Testis (tissue), 2 donors: ENCODE measurements at regions not wholly inside any gene's neighbourhood (a gene's known extent, or its start where the extent isn't known, plus 50 kb on each side); places are given as distances from the start of the nearest gene placed in this dataset.

ENCODE experiments used
- POLR2A ChIP-seq: fragments of 450-650 bp; IDR thresholded peaks from one replicate; pipeline ENCODE4 v1.6.1; 2017; ENCODE audit warnings: antibody characterized with exemption, mild to moderate bottlenecking, moderate library complexity
- TF ChIP-seq, protein P1 (sequence below), 3 experiments: fragments of 450-650 bp in 2 of 3; fragments of 200-600 bp in 1 of 3; sonication (generic) in 1 of 3; IDR thresholded peaks; one replicate each; pipeline ENCODE4 v1.5.1; 2016 to 2019; ENCODE audit warnings: antibody characterized with exemption in 3 of 3, mild to moderate bottlenecking in 2 of 3, moderate library complexity in 1 of 3

- TF ChIP-seq, protein P1, sequence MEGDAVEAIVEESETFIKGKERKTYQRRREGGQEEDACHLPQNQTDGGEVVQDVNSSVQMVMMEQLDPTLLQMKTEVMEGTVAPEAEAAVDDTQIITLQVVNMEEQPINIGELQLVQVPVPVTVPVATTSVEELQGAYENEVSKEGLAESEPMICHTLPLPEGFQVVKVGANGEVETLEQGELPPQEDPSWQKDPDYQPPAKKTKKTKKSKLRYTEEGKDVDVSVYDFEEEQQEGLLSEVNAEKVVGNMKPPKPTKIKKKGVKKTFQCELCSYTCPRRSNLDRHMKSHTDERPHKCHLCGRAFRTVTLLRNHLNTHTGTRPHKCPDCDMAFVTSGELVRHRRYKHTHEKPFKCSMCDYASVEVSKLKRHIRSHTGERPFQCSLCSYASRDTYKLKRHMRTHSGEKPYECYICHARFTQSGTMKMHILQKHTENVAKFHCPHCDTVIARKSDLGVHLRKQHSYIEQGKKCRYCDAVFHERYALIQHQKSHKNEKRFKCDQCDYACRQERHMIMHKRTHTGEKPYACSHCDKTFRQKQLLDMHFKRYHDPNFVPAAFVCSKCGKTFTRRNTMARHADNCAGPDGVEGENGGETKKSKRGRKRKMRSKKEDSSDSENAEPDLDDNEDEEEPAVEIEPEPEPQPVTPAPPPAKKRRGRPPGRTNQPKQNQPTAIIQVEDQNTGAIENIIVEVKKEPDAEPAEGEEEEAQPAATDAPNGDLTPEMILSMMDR (IDR thresholded peaks at IDR 0.05) = no peak
- no peak for TF ChIP-seq POLR2A
These were observed 778.2 kb upstream of the FLRT2 start for GRCh38 chr14:84751745-84752144.
